ENCODE measurements at regions not wholly inside any gene's neighbourhood (a gene's known extent, or its start where the extent isn't known, plus 50 kb on each side); places are given as distances from the start of the nearest gene placed in this dataset.

DNA sequence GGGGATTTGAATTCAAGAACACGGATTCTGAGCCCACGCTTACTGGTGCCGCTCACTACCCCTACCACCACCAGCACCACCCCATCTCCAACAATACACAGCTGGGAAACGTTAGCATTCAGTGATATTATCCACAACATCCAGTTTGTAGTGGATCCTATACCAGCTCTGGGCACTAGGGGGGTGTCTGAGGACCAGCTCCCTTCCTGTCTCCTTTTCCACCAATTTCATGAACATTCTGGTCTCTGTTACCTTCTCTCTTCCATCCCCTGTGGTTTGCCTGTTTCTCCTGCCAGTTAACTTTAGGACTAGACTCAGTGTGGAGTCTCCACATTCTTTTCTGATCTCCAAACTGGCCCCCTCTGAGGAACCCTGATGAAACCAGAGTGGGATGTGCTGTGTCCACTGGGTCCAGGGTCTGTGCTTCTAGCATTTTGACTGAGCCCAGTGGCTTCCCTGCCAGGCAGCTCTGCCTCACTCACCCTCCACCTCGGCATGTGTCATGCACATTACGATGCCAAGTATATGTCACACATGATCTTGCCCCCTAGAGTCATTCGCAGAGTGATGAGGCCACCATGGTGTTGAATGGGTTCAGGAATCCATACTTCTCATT is 187.0 kb upstream of the CDH13 start:
- peak in 1 of 2 experiments; percentile 57 for DNase-seq (ENCODE audit: low read depth in 1 of 2, low spot score in 2 of 2)
- peak; percentile 36 for FAIRE-seq
- H2BK15ac ChIP-seq (ENCODE audit: low read length), result no peak overlapping the region
- no peak overlapping the region for H3K18ac ChIP-seq (ENCODE audit: extremely low read depth, low read length)
- H3K36me3 ChIP-seq (ENCODE audit: control insufficient read depth in 2 of 4, insufficient read depth in 4 of 4, low read length in 3 of 4), result no peaks in the 10 kb centered on the region
- no peak overlapping the region for H3K4me2 ChIP-seq (ENCODE audit: insufficient read depth in 1 of 2, low read depth in 2 of 2, low read length in 2 of 2)
- ChIA-PET POLR2A (ENCODE audit: partially characterized antibody) (no interaction called here), CTCF (ENCODE audit: partially characterized antibody) (interaction anchor here (0.6 to 6.6 kb wide), 28 partner anchors 8 to 952 kb away, joined by 3 to 69 read pairs (median 4); no protein-coding TSS in a partner anchor)
- H2BK12ac ChIP-seq (ENCODE audit: low read depth, low read length), result no peak overlapping the region
- H4K5ac ChIP-seq (ENCODE audit: insufficient read length, low read depth, low read length), result no peak overlapping the region
- H2AFZ ChIP-seq (ENCODE audit: low read length), result peak overlapping the region; percentile 90; the same call in 1 of the 2 replicates
- H4K20me1 ChIP-seq (replicated peaks in 1 of 2; ENCODE audit: control insufficient read depth in 1 of 2, insufficient read depth in 2 of 2, low read length in 2 of 2), result no peaks in the 10 kb centered on the region
- H3K4me3 ChIP-seq (ENCODE audit: extremely low read depth in 1 of 4, insufficient read depth in 2 of 4, low read depth in 3 of 4, low read length in 4 of 4), result no peak overlapping the region
- H2BK20ac ChIP-seq (ENCODE audit: low read length), result peak overlapping the region; percentile 52; the same call in 1 of the 2 replicates
- H3K4me1 ChIP-seq (replicated peaks in 1 of 4; ENCODE audit: control insufficient read depth in 3 of 4, insufficient read depth in 4 of 4, low read length in 3 of 4), result peaks cover 0 to 2% (median 0%) of the 10 kb centered on the region in 4 experiments; a peak in 1 of 7 replicates
- no peak overlapping the region for H2AK5ac ChIP-seq (ENCODE audit: low read depth, low read length)
- TF ChIP-seq CTCF (IDR thresholded peaks at IDR 0.05; ENCODE audit: control extremely low read depth in 1 of 3, insufficient read depth in 1 of 3, low read depth in 1 of 3, low read length in 3 of 3), result peak; percentile 37 to 78 (median 53); a peak in 3 of 4 replicates
- TF ChIP-seq ZNF274 (IDR thresholded peaks at IDR 0.05; ENCODE audit: borderline replicate concordance, extremely low read depth, low read length), result no peak
- TF ChIP-seq RAD21 (IDR thresholded peaks at IDR 0.05 in 1 of 2, conservative IDR thresholded peaks at IDR 0.05 in 1 of 2; ENCODE audit: low read depth in 2 of 2, low read length in 2 of 2), result peak; percentile 35 to 42; a peak in 3 of 4 replicates
- no peak overlapping the region for H3K56ac ChIP-seq (replicated peaks; ENCODE audit: insufficient read length, low read depth, low read length)
- H2BK5ac ChIP-seq (ENCODE audit: low read depth, low read length), result no peak overlapping the region
- H3K27me3 ChIP-seq (replicated peaks in 1 of 4; ENCODE audit: control insufficient read depth in 3 of 4, extremely low read depth in 1 of 4, insufficient read depth in 3 of 4, low read length in 3 of 4), result no peaks in the 10 kb centered on the region
- whole genome bisulfite sequencing, 2 experiments (ENCODE audit: extremely low coverage in 1 of 2, insufficient coverage in 1 of 2, insufficient read length in 1 of 2, insufficient replicate concordance in 2 of 2, low coverage in 1 of 2, low lambda C conversion rate in 2 of 2, missing lambda C conversion rate in 1 of 2), result 85% methylated on average over 7 of the region's 7 CpGs; no CpG with 5 or more reads in 1 of the 2 experiments
- no peaks in the 10 kb centered on the region for H3K9me3 ChIP-seq (ENCODE audit: insufficient read depth in 2 of 2, low read depth in 1 of 2, low read length in 1 of 2)
- H4K91ac ChIP-seq (replicated peaks; ENCODE audit: insufficient read length, low read length), result no peak overlapping the region
- H3K14ac ChIP-seq (ENCODE audit: insufficient read length), result no peak overlapping the region
- H4K8ac ChIP-seq (ENCODE audit: extremely low read depth, insufficient read depth, low read length), result no peak overlapping the region
- no peak overlapping the region for H3K4ac ChIP-seq (replicated peaks; ENCODE audit: insufficient read length, low read depth, low read length)
- no peak overlapping the region for H3K27ac ChIP-seq (ENCODE audit: low read depth, low read length)
- H3K9ac ChIP-seq (replicated peaks in 1 of 4; ENCODE audit: extremely low read depth in 1 of 4, low read depth in 3 of 4, low read length in 3 of 4), result no peak overlapping the region
- H2BK120ac ChIP-seq (replicated peaks; ENCODE audit: low read depth, low read length), result no peak overlapping the region
- H3K79me1 ChIP-seq (ENCODE audit: low read depth, low read length), result no peaks in the 10 kb centered on the region
- H3K79me2 ChIP-seq (ENCODE audit: control insufficient read depth in 1 of 2, insufficient read depth in 2 of 2, low read length in 2 of 2), result no peaks in the 10 kb centered on the region
- H3K23ac ChIP-seq (ENCODE audit: insufficient read length), result no peak overlapping the region
- H3K23me2 ChIP-seq (ENCODE audit: low read depth, low read length), result no peaks in the 10 kb centered on the region

Data from H1 (cell line).